Dedifferentiated amniotic fluid mesenchymal stem cell (primary cell): ENCODE measurements at regions not wholly inside any gene's neighbourhood (a gene's known extent, or its start where the extent isn't known, plus 50 kb on each side); places are given as distances from the start of the nearest gene placed in this dataset.

Experiments
- DNase-seq: peaks from one replicate; pipeline ENCODE4 v3.0.0-alpha.2; 2016; ENCODE audit errors: extremely low spot score

GRCh38 chr3:177431525-177432176 is 234.4 kb upstream of the TBL1XR1 start:
- no peak for DNase-seq

- DNase-seq = no peak
These were observed 238.0 kb upstream of the TBL1XR1 start for GRCh38 chr3:177435301-177435700.

- DNase-seq = no peak
These were observed 240.4 kb upstream of the TBL1XR1 start for GRCh38 chr3:177437513-177438337.

GRCh38 chr3:177438596-177439220 is 241.4 kb upstream of the TBL1XR1 start:
- no peak for DNase-seq

GRCh38 chr3:177439694-177440269 is 242.5 kb upstream of the TBL1XR1 start:
- DNase-seq = no peak

- DNase-seq = no peak
These were observed 243.3 kb upstream of the TBL1XR1 start for GRCh38 chr3:177440456-177441104.

- DNase-seq = no peak
These were observed 244.1 kb upstream of the TBL1XR1 start for GRCh38 chr3:177441276-177441812.

- DNase-seq = no peak
These were observed 244.7 kb upstream of the TBL1XR1 start for GRCh38 chr3:177441813-177442646.

GRCh38 chr3:177443469-177443868 is 246.2 kb upstream of the TBL1XR1 start:
- DNase-seq = peak; percentile 78

GRCh38 chr3:177444696-177445095 is 247.4 kb upstream of the TBL1XR1 start:
- no peak for DNase-seq

- no peak for DNase-seq
These were observed 248.3 kb upstream of the TBL1XR1 start for GRCh38 chr3:177445549-177445948.

GRCh38 chr3:177446165-177446601 is 248.9 kb upstream of the TBL1XR1 start:
- no peak for DNase-seq

GRCh38 chr3:177447938-177448337 is 250.7 kb upstream of the TBL1XR1 start:
- no peak for DNase-seq

GRCh38 chr3:177448987-177449359 is 251.7 kb upstream of the TBL1XR1 start:
- DNase-seq = no peak

- DNase-seq = no peak
These were observed 252.2 kb upstream of the TBL1XR1 start for GRCh38 chr3:177449360-177450006.

- DNase-seq = no peak
These were observed 254.0 kb upstream of the TBL1XR1 start for GRCh38 chr3:177451301-177451750.

GRCh38 chr3:177451864-177452830 is 254.9 kb upstream of the TBL1XR1 start:
- DNase-seq = peak; percentile 86

GRCh38 chr3:177452831-177453450 is 255.7 kb upstream of the TBL1XR1 start:
- no peak for DNase-seq
